ENCODE measurements at regions not wholly inside any gene's neighbourhood (a gene's known extent, or its start where the extent isn't known, plus 50 kb on each side); places are given as distances from the start of the nearest gene placed in this dataset.

- TF ChIP-seq CTCF (IDR thresholded peaks at IDR 0.05) (no peak), POLR2A (IDR thresholded peaks at IDR 0.05) (no peak)
Observed at GRCh38 chr1:94653454-94653853, 111.9 kb upstream of the F3 start.
